C4-2B (cell line): ENCODE measurements at regions not wholly inside any gene's neighbourhood (a gene's known extent, or its start where the extent isn't known, plus 50 kb on each side); places are given as distances from the start of the nearest gene placed in this dataset.

ENCODE experiments used
- ZFX ChIP-seq: fragments of 450-650 bp; IDR thresholded peaks from 2 replicates; pipeline ENCODE4 v1.6.1; 2017
- TF ChIP-seq, protein P1 (sequence below): fragments of 450-650 bp; conservative IDR thresholded peaks from 2 replicates; pipeline ENCODE4 v1.5.1; 2017; ENCODE audit warnings: mild to moderate bottlenecking

DNA sequence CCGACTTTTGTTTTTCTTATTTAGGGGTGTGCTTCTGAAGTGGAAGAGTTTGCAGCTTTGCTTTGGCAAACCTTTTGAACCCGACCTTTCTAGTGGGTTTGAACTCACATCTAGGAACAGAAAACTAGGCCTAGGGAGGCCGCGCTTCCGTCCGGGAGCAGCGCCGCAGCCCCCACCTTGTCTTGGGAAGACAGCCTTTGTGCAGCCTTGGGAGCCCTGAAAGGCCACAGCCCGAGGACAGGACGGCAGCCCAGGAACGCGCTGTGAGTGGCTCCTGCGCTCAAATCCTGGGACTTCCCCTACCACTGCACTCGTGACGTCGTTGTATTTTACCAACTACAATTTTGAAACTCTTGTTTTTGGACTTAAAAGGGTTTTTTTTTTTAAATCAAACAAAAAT is 53.7 kb upstream of the ZNF267 start:
- TF ChIP-seq, protein P1, sequence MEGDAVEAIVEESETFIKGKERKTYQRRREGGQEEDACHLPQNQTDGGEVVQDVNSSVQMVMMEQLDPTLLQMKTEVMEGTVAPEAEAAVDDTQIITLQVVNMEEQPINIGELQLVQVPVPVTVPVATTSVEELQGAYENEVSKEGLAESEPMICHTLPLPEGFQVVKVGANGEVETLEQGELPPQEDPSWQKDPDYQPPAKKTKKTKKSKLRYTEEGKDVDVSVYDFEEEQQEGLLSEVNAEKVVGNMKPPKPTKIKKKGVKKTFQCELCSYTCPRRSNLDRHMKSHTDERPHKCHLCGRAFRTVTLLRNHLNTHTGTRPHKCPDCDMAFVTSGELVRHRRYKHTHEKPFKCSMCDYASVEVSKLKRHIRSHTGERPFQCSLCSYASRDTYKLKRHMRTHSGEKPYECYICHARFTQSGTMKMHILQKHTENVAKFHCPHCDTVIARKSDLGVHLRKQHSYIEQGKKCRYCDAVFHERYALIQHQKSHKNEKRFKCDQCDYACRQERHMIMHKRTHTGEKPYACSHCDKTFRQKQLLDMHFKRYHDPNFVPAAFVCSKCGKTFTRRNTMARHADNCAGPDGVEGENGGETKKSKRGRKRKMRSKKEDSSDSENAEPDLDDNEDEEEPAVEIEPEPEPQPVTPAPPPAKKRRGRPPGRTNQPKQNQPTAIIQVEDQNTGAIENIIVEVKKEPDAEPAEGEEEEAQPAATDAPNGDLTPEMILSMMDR: no peak
- TF ChIP-seq ZFX: no peak
